K562 (cell line): ENCODE measurements at regions not wholly inside any gene's neighbourhood (a gene's known extent, or its start where the extent isn't known, plus 50 kb on each side); places are given as distances from the start of the nearest gene placed in this dataset.

Source experiments
- ATAC-seq: fragments of 200-7000 bp; cut with Tn5 transposase; 3 replicates; pipeline ENCODE4 v1.9.1; 2020; ENCODE audit warnings: moderate library complexity
- BruUV-seq: library from RNA; stranded (reverse); fragments of 400-500 nt; replicated peaks from 2 replicates; lab custom pipeline; 2021; lab: Mats Ljungman, UMichigan
- CTCF ChIA-PET: fragments of 300-600 bp; formaldehyde crosslinking; extraction: SDS; loops from one replicate; lab custom pipeline; 2021; ENCODE audit warnings: low intra/inter-chr PET ratio; lab: Yijun Ruan, JAX
- POLR2A ChIA-PET: fragments of 300-600, 350-650 bp; sonication (Branson Sonifier 250); formaldehyde crosslinking; extraction: SDS; loops from one replicate; lab custom pipeline; 2021; ENCODE audit warnings: antibody characterized with exemption, inconsistent platforms; lab: Yijun Ruan, JAX
- DNase-seq, 4 experiments: peaks; one replicate each; pipeline versions ENCODE4 v3.0.0 to v3.0.0-alpha.2; 2011 to 2018; ENCODE audit warnings: low spot score in 3 of 4, mixed read lengths in 3 of 4; ENCODE audit errors: extremely low read depth in 1 of 4
- FAIRE-seq: peaks from 2 replicates; lab custom pipeline; 2011; peaks lifted over from hg19 to GRCh38; lab: Jason Lieb, UNC
- H2AFZ ChIP-seq: 2 replicates; pipeline ENCODE4 v1.6.0; 2011; ENCODE audit warnings: low read depth, low read length, control low read depth, inconsistent platforms
- H3K27ac ChIP-seq: fragments of 200-600 bp; 3 replicates; pipeline ENCODE4 v1.8.0; 2011; ENCODE audit warnings: low read depth, mild to moderate bottlenecking, control low read depth, inconsistent platforms, low read length, moderate library complexity, mixed read lengths; ENCODE audit errors: extremely low read depth
- H3K27me3 ChIP-seq, 2 experiments: fragments of 300-600 bp in 1 of 2; 2 replicates in 1 of 2; 3 replicates in 1 of 2; pipeline versions ENCODE4 v1.6.0 to v1.8.0; 2011; ENCODE audit warnings: inconsistent platforms in 2 of 2, low read length in 2 of 2, mild to moderate bottlenecking in 1 of 2, mixed read lengths in 1 of 2, moderate library complexity in 1 of 2; ENCODE audit not compliant: control insufficient read depth in 2 of 2, insufficient read depth in 2 of 2
- H3K36me3 ChIP-seq: fragments of 300-600 bp; 3 replicates; pipeline ENCODE4 v1.8.0; 2011; ENCODE audit warnings: mild to moderate bottlenecking, low read length, inconsistent platforms; ENCODE audit not compliant: control insufficient read depth, insufficient read depth
- H3K4me1 ChIP-seq, 2 experiments: fragments of 200-600 bp in 1 of 2; replicated peaks in 1 of 2; 2 replicates in 1 of 2; 3 replicates in 1 of 2; pipeline versions ENCODE4 v1.5.1 to v1.8.0; 2011; ENCODE audit warnings: inconsistent platforms in 2 of 2, low read length in 2 of 2, mild to moderate bottlenecking in 1 of 2, mixed read lengths in 1 of 2, moderate library complexity in 1 of 2; ENCODE audit not compliant: control insufficient read depth in 2 of 2, insufficient read depth in 2 of 2
- H3K4me2 ChIP-seq: 2 replicates; pipeline ENCODE4 v1.6.1; 2011; ENCODE audit warnings: low read length, control low read depth, inconsistent platforms, mixed read lengths; ENCODE audit not compliant: insufficient read depth
- H3K4me3 ChIP-seq: fragments of 200-600 bp; sonication (generic), shearing (Covaris generic); 2 replicates; pipeline ENCODE4 v1.5.1; 2016; ENCODE audit warnings: control low read depth, inconsistent platforms
- H3K79me2 ChIP-seq: fragments of 200-600 bp; 3 replicates; pipeline ENCODE4 v1.8.0; 2011; ENCODE audit warnings: low read length, inconsistent platforms; ENCODE audit not compliant: control insufficient read depth, insufficient read depth
- H3K9ac ChIP-seq, 2 experiments: 2 replicates each; pipeline versions ENCODE4 v1.6.0 to v1.6.1; 2011; ENCODE audit warnings: low read depth in 2 of 2, low read length in 2 of 2, control low read depth in 1 of 2, inconsistent platforms in 1 of 2, mild to moderate bottlenecking in 1 of 2, mixed read lengths in 1 of 2; ENCODE audit not compliant: insufficient read depth in 1 of 2
- H3K9me1 ChIP-seq: one replicate; pipeline ENCODE4 v1.6.0; 2011; ENCODE audit warnings: inconsistent platforms, mild to moderate bottlenecking, low read length, moderate library complexity; ENCODE audit not compliant: control insufficient read depth, insufficient read depth
- H3K9me3 ChIP-seq: replicated peaks from 2 replicates; pipeline ENCODE4 v1.5.1; 2011; ENCODE audit warnings: low read depth, low read length, inconsistent platforms; ENCODE audit not compliant: control insufficient read depth, insufficient read depth
- H4K20me1 ChIP-seq: replicated peaks from 2 replicates; pipeline ENCODE4 v1.6.1; 2011; ENCODE audit warnings: low read length, inconsistent platforms, mixed read lengths; ENCODE audit not compliant: control insufficient read depth, insufficient read depth
- CBFB ChIP-seq: sonication (generic); formaldehyde crosslinking; IDR thresholded peaks from 2 replicates; pipeline ENCODE4 v1.4.0; 2020; ENCODE audit warnings: mild to moderate bottlenecking, missing genetic modification reagents
- CHCHD3 ChIP-seq: fragments of 250-450 bp; sonication (Bioruptor Pico); IDR thresholded peaks from 2 replicates; pipeline ENCODE4 v2.1.2; 2022; ENCODE audit warnings: mild to moderate bottlenecking
- FOXK1 ChIP-seq: sonication (generic); formaldehyde crosslinking; IDR thresholded peaks from 2 replicates; pipeline ENCODE4 v1.8.0; 2022; ENCODE audit warnings: missing genetic modification reagents, mild to moderate bottlenecking, borderline replicate concordance
- MITF ChIP-seq: IDR thresholded peaks from 2 replicates; pipeline ENCODE4 v1.6.1; 2014; ENCODE audit warnings: antibody characterized with exemption
- NEUROD1 ChIP-seq: fragments of 150-350 bp; IDR thresholded peaks from 2 replicates; pipeline ENCODE4 v1.6.1; 2014; ENCODE audit warnings: borderline replicate concordance, low read length, low read depth; ENCODE audit not compliant: partially characterized antibody
- NFE2L1 ChIP-seq: fragments of 450-650 bp; IDR thresholded peaks from 2 replicates; pipeline ENCODE4 v1.6.1; 2016; ENCODE audit warnings: missing genetic modification characterization, low read depth, mild to moderate bottlenecking, missing compliant biosample characterization, moderate library complexity, borderline replicate concordance
- PRPF4 ChIP-seq: fragments of 200-400 bp; formaldehyde crosslinking; IDR thresholded peaks from one replicate; pipeline ENCODE4 v1.6.1; 2017; ENCODE audit warnings: low read length, low read depth, mild to moderate bottlenecking; ENCODE audit not compliant: insufficient read depth, poor library complexity, severe bottlenecking
- SMAD1 ChIP-seq: fragments of 150-350 bp; IDR thresholded peaks from 2 replicates; pipeline ENCODE4 v1.6.1; 2014; ENCODE audit warnings: low read length, low read depth; ENCODE audit not compliant: partially characterized antibody
- SMARCA4 ChIP-seq: fragments of 450-650 bp; IDR thresholded peaks from 2 replicates; pipeline ENCODE4 v1.6.1; 2016
- U2AF1 ChIP-seq: fragments of 200-400 bp; formaldehyde crosslinking; optimal IDR thresholded peaks from 2 replicates; pipeline ENCODE3; 2017; ENCODE audit warnings: mild to moderate bottlenecking, low read depth, low read length, moderate library complexity
- YBX1 ChIP-seq: fragments of 450-650 bp; IDR thresholded peaks from 2 replicates; pipeline ENCODE4 v1.7.1; 2016; ENCODE audit warnings: mild to moderate bottlenecking
- ZBED1 ChIP-seq: IDR thresholded peaks from 2 replicates; pipeline ENCODE4 v1.6.1; 2014
- ZBTB33 ChIP-seq: sonication (generic); formaldehyde crosslinking; IDR thresholded peaks from 2 replicates; pipeline ENCODE4 v1.8.1; 2023; ENCODE audit warnings: mild to moderate bottlenecking, missing genetic modification reagents
- ZKSCAN3 ChIP-seq: fragments of 250-450 bp; sonication (Bioruptor Pico); IDR thresholded peaks from 2 replicates; pipeline ENCODE4 v1.4.0; 2020
- WGBS: fragments of 100-300 bp; shearing (Covaris generic); methylation state at CpG from one replicate; pipeline ENCODE4 v1.1.6; 2016; ENCODE audit warnings: low coverage, mixed read lengths; ENCODE audit not compliant: insufficient coverage; ENCODE audit errors: missing lambda C conversion rate; 5-methylcytosine and 5-hydroxymethylcytosine counted together
- in situ Hi-C: fragments of 300-500 bp; cut with MboI; formaldehyde crosslinking; loops from 4 replicates; pipeline ENCODE4 v1.15.0; 2018; ENCODE audit warnings: inconsistent platforms, mixed read lengths
- intact Hi-C: fragments of 100-400 bp; cut with micrococcal nuclease; formaldehyde crosslinking; loops from 2 replicates; pipeline ENCODE4 v1.14.2; 2022

GRCh38 chr13:58906329-58907007 is 1257.3 kb downstream of the DIAPH3 start:
- TF ChIP-seq FOXK1 (CRISPR knock-in tag) (no peak), ZBTB33 (CRISPR knock-in tag) (no peak), MITF (no peak), NFE2L1 (tag) (no peak), SMARCA4 (no peak), ZKSCAN3 (no peak), NEUROD1 (no peak), YBX1 (no peak), SMAD1 (no peak), PRPF4 (no peak), CBFB (CRISPR knock-in tag) (no peak), ZBED1 (no peak), U2AF1 (no peak), CHCHD3 (CRISPR knock-in tag) (no peak)
- in situ Hi-C loops: no loop called here

More at GRCh38 chr13:58906329-58907007, 1257.3 kb downstream of the DIAPH3 start:
- no peak overlapping the region for H3K27ac ChIP-seq
- intact Hi-C loops: no loop called here
- H3K4me1 ChIP-seq: no peaks in the 10 kb centered on the region
- H4K20me1 ChIP-seq: no peaks in the 10 kb centered on the region
- H3K4me3 ChIP-seq: no peak overlapping the region
- H2AFZ ChIP-seq: no peak overlapping the region
- H3K79me2 ChIP-seq: no peaks in the 10 kb centered on the region
- CTCF ChIA-PET: no interaction called here
- H3K4me2 ChIP-seq: no peak overlapping the region
- FAIRE-seq: no peak
- H3K9me3 ChIP-seq: no peaks in the 10 kb centered on the region
- H3K27me3 ChIP-seq: no peaks in the 10 kb centered on the region
- no peaks in the 10 kb centered on the region for H3K36me3 ChIP-seq
- no TSS peak for BruUV-seq
- DNase-seq: no peak
- POLR2A ChIA-PET: interaction anchor here (0.6 kb wide), 1 partner anchor 74 kb away, joined by 3 read pairs; no protein-coding TSS in a partner anchor
- no peaks in the 10 kb centered on the region for H3K9me1 ChIP-seq
- H3K9ac ChIP-seq: no peak overlapping the region
- 0% methylated on average over 2 of the region's 3 CpGs for WGBS
- ATAC-seq: no peak
